RWPE2 (cell line): ENCODE measurements at regions not wholly inside any gene's neighbourhood (a gene's known extent, or its start where the extent isn't known, plus 50 kb on each side); places are given as distances from the start of the nearest gene placed in this dataset.
A peak's percentile ranks its signal among the peaks of the same experiment; 100 is the strongest.

ENCODE experiments used
- ATAC-seq: fragments of 200-7000 bp; cut with Tn5 transposase; 3 replicates; pipeline ENCODE4 v1.9.1; 2021; ENCODE audit warnings: low read depth
- DNase-seq: peaks from one replicate; pipeline ENCODE4 v3.0.0-alpha.2; 2020; ENCODE audit warnings: low spot score
- H3K27ac ChIP-seq: fragments of 450-650 bp; 2 replicates; pipeline ENCODE4 v1.5.1; 2017; ENCODE audit warnings: mild to moderate bottlenecking; ENCODE audit not compliant: poor library complexity, severe bottlenecking
- H3K27me3 ChIP-seq: fragments of 250-450 bp; sonication (Bioruptor Pico); 2 replicates; pipeline ENCODE4 v1.5.1; 2021; ENCODE audit warnings: mild to moderate bottlenecking, moderate library complexity; ENCODE audit not compliant: insufficient read depth, poor library complexity, severe bottlenecking
- H3K36me3 ChIP-seq: fragments of 250-450 bp; sonication (Bioruptor Pico); 2 replicates; pipeline ENCODE4 v1.5.1; 2020; ENCODE audit warnings: low read depth, mild to moderate bottlenecking, moderate library complexity
- H3K4me1 ChIP-seq: fragments of 250-450 bp; sonication (Bioruptor Pico); 2 replicates; pipeline ENCODE4 v1.5.1; 2021; ENCODE audit warnings: mild to moderate bottlenecking, moderate library complexity; ENCODE audit not compliant: insufficient read depth, poor library complexity, severe bottlenecking
- H3K4me3 ChIP-seq: fragments of 250-450 bp; sonication (Bioruptor Pico); 2 replicates; pipeline ENCODE4 v1.5.1; 2021; ENCODE audit warnings: mild to moderate bottlenecking, moderate library complexity; ENCODE audit not compliant: severe bottlenecking
- H3K9me3 ChIP-seq: fragments of 250-450 bp; sonication (Bioruptor Pico); 2 replicates; pipeline ENCODE4 v1.5.1; 2021; ENCODE audit warnings: mild to moderate bottlenecking, moderate library complexity; ENCODE audit not compliant: severe bottlenecking
- CTCF ChIP-seq: fragments of 450-650 bp; IDR thresholded peaks from one replicate; pipeline ENCODE4 v1.5.1; 2017; ENCODE audit warnings: mild to moderate bottlenecking, moderate library complexity; ENCODE audit not compliant: poor library complexity, severe bottlenecking

DNA sequence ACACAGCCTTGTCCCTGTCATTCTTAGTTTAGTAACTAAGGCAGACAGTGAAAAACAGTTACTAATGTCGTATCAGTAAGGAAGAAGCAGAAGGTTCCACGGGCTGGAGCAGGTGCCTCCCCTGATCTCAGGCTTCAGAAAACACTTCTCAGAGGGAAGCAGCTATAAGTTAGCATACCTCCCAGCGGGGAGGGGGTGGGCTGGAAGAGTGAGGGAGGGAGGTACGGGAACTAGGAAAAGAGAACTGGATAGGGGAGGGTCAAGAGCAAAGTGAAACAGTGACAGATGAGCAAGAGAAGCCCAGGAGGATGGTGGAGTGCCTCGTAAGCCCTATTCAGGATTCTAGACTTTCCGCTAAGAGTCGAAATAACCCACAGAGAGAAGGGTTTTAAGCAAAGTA, 186.3 kb upstream of the XYLT1 start:
- Histone ChIP-seq H3K27me3 (no peaks in the 10 kb centered on the region), H3K36me3 (no peaks in the 10 kb centered on the region), H3K4me3 (no peak overlapping the region), H3K9me3 (no peaks in the 10 kb centered on the region), H3K27ac (no peak overlapping the region), H3K4me1 (peaks cover 7% of the 10 kb centered on the region)
- TF ChIP-seq CTCF, result no peak
- no peak for ATAC-seq
- no peak for DNase-seq

DNA sequence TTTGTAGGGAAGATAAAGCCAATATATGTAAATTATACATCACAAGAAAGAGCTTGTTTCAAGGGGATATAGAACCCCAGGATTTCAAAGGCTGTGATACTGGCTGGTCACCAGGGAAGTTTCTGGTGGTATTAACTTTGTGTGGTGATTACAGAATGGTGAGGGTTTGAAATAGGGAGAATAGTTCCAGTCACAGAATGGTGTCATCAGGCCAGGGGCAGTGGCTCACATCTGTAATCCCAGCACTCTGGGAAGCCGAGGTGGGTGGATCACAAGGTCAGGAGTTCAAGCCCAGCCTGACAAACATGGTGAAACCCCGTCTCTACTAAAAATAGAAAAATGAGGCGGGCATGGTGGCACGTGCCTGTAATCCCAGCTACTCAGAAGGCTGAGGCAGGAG, 183.8 kb upstream of the XYLT1 start:
- no peaks in the 10 kb centered on the region for H3K9me3 ChIP-seq
- TF ChIP-seq CTCF, result no peak
- no peak overlapping the region for H3K27ac ChIP-seq
- DNase-seq, result no peak
- peaks cover 7% of the 10 kb centered on the region for H3K4me1 ChIP-seq
- H3K4me3 ChIP-seq, result no peak overlapping the region
- no peaks in the 10 kb centered on the region for H3K27me3 ChIP-seq
- H3K36me3 ChIP-seq, result no peaks in the 10 kb centered on the region
- no peak for ATAC-seq

DNA sequence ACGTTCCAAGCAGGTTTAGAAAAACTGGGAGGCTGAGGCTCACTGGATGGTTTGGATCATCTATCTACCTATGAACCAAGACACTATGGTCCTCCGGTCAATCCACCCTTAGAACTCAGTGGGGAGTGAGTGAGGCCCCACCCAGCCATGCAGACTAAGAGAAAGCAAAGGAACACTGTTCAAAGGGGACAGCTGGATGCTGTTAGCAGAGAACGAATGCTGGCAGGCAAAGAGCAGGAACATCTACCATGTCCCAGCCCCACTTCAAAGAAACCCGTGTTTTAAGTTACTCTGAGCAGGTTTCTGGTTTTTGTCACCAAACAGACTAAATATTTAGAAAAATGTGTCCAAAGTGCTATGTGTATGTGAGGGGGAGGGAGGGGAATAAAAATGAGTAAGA, 183.4 kb upstream of the XYLT1 start:
- Histone ChIP-seq H3K4me1 (peaks cover 5% of the 10 kb centered on the region), H3K9me3 (no peaks in the 10 kb centered on the region), H3K27me3 (no peaks in the 10 kb centered on the region), H3K4me3 (no peak overlapping the region), H3K27ac (no peak overlapping the region), H3K36me3 (no peaks in the 10 kb centered on the region)
- DNase-seq (no peak), ATAC-seq (no peak)
- no peak for TF ChIP-seq CTCF

DNA sequence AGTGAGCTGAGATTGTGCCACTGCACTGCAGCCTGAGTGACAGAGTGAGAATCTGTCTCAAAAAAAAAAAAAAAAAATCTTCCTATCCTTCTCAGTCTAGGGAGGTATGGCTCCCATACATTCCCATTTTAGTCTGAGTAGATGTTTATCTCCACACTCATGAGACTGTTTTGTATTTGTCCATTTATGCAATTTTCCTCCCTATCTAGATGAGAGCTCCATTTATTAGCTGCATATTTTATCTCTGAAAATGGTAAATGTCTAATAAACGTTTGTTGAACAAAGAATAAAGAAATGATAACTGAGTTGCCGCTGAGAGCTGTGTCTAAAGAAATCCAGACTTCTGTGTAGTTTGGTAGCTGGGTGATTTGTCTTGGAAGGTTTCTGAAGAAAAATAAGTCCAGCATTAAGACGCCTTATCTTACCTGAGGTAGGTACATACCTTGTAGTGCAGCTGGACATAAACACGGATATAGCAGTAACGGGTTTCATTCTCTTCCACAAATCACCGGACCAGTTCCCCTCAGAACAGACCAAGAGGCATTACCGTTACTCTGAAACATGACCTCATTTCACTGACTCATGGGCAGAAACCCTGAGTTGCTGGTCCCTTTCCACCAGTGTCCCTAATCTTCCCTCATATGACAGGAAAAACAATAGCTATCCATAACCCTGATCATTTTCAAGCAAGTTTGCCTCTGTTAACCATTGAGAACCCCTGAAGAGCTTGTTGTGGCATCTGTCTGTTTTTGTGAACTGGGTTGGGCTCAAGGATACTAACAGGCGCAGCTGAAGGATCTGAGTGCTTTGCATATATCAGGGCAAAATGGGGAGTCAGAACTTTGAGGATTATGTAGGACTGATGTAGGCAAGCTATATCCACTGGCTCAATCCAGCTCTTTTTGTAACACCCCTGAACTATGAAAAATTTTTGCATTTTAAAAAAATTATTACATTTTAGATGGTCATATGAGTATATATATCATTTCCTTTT, 177.4 kb upstream of the XYLT1 start:
- DNase-seq (no peak), ATAC-seq (0 out of 3 replicates have a peak, but pooled peaks have one; percentile 17)
- Histone ChIP-seq H3K9me3 (no peaks in the 10 kb centered on the region), H3K4me1 (no peaks in the 10 kb centered on the region), H3K36me3 (no peaks in the 10 kb centered on the region), H3K4me3 (no peak overlapping the region), H3K27me3 (no peaks in the 10 kb centered on the region), H3K27ac (no peak overlapping the region)
- no peak for TF ChIP-seq CTCF

DNA sequence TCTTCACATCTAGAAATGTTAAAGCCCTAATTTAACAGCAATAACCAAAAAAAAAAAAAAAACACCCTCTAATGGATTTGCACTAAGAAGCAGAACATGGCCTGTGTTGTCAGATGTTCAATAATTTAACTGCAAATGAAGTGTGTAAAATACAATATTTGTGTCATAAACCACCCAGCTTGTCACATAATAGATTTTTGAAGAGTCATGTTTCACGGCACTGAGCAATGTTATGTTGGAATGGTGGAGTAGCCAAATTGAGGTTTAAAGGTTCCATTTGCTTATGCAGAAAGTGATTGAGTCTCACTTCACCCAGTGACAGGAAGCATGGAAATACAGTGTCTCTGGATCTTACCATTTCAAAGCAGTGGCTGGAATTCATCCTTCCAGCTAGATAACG, 173.2 kb upstream of the XYLT1 start:
- no peaks in the 10 kb centered on the region for H3K9me3 ChIP-seq
- DNase-seq (no peak), ATAC-seq (no peak)
- no peak overlapping the region for H3K27ac ChIP-seq
- H3K4me3 ChIP-seq, result no peak overlapping the region
- no peaks in the 10 kb centered on the region for H3K4me1 ChIP-seq
- TF ChIP-seq CTCF, result no peak
- H3K36me3 ChIP-seq, result no peaks in the 10 kb centered on the region
- H3K27me3 ChIP-seq, result no peaks in the 10 kb centered on the region
